Eye (tissue), 1 donor: ENCODE measurements at regions not wholly inside any gene's neighbourhood (a gene's known extent, or its start where the extent isn't known, plus 50 kb on each side); places are given as distances from the start of the nearest gene placed in this dataset.
"Not testable (repeated sequence)": the region's sequence is repeated elsewhere in the genome, so short reads cannot be mapped to it uniquely, and the experiment has no call there.

ENCODE experiments used
- DNase-seq: peaks from one replicate; pipeline ENCODE4 v3.0.0-alpha.2; 2015

DNA sequence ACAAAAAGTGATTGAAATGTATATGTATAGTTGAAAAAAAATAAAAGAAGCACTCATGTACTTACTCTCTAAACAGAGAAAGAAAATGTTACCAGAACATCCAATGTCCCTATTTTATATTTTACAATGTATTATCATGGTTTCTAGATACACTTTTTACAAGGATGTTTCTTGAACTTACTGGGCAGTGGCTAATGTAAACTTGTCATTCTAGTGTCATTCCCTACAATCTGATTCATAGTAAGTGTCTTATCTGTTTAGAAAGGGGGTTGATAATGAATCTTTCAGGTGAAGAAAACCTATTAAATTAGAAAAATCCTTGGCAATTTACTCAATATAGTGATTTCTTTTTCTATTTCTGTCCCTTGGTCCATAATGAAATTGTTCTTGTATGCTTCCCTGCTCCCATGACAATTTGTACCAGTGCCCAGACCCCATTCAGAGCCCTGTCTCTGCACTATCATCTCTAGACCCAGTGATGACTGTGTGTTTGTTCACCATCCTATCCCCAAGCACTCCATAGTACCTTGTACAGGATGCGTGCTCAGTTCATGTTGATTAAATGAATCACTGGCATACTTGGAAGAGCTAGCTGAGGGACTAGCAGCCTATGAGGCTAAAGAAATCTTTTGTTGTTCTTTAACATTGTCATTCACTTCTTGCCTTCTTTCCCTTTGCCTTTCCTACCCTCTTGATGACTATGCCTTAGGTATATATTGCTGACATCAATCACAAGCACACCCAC, 101.2 kb downstream of the HMHB1 start:
- no peak for DNase-seq

DNA sequence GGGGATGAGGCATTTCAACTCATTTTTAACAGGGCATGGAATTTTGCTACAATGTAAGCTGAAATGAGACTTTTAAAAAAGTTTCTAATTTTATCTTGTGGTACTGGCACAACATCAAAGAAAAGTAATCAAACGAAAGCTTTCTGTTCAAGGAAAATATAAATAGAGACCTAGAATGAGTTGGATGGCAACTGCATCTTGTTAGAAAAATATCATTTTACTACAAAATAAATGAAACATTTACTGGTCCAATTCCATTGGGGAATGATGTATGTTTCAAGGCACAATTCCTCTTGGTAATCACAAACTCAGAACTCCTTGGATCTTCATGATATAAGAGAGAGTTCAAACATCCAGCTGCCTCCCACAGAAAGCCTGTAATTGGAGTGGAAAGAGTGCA, 102.8 kb downstream of the HMHB1 start:
- DNase-seq, result no peak

DNA sequence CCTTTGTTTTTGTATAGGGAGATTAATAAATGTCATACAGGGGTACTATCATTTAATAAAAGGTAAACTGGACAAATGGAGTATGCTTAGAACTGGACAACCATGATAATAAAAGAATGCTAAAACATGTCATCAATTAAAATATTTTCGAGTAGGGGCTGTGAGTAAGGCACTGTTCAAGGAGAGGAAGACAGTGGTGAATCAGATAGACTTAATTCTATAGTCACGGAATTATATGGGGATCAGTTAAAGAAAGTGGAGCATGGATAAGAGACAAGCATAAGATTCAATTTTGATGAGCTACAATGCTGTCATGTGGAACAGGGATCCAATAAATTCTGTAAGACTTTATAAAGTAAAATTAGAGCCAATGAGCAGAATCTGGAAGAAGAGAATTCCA, 104.5 kb downstream of the HMHB1 start:
- DNase-seq, result no peak

- DNase-seq, result no peak
Observed at GRCh38 chr5:143918961-143919360, 107.0 kb downstream of the HMHB1 start.

GRCh38 chr5:143920772-143921171, 108.8 kb downstream of the HMHB1 start:
- DNase-seq, result no peak

DNA sequence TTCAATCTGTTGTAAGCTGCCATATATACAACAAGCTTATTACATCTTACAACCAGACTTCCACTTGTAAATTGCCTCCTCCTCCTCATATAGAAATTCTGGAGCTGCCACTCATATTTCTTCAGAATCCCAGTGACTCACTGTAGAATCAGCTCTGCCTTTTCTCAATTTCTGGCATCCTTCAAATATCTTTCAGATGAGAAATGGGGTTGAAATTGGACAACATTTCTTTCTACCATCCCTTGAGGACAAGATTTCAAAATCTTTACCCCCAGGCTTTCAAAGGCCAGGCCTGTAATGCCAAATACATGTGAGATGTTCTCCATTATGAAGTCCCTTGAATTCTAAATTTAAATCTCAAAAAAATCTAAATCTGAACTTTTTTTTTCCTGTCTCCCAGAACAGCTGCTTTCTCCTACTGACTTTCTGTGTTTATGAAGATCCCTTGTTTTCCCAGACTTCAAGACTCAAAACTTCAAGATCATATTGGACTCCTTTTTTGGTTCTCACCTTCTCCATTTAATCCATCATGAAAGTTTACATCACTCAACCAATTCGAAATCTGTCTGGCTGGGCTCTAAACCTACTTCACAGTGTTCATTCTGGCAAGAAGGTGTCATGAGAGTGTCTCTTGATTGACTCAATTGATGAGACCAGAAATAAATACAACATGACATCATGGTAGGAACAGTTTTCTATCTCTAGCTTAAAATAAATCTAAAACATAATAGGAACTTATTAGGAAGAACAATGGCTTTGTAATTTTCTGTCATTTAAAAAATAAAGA, 109.8 kb downstream of the HMHB1 start:
- DNase-seq, result no peak

DNA sequence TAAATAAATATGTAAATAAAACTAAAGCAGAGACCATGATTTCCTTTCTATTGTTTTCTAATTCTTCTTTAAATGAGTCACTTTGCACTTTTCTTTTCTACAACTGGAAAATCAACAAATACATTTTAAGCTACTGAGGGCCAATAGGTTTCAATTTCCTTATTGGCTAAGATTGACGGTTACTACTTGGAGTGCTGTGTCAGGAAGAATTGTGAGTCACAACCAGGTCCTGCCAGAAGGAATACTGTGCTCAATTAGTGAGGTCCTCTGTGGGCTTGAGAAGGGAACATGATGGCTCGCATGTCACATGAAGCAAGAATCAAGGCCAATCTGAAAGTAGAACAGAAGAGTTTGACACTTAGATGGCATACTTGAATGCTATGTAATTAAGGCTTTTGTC, 110.8 kb downstream of the HMHB1 start:
- no peak for DNase-seq

GRCh38 chr5:143923634-143924266, 111.8 kb downstream of the HMHB1 start:
- DNase-seq, result no peak

- no peak for DNase-seq
Observed at GRCh38 chr5:143924311-143924978, 112.5 kb downstream of the HMHB1 start.

DNA sequence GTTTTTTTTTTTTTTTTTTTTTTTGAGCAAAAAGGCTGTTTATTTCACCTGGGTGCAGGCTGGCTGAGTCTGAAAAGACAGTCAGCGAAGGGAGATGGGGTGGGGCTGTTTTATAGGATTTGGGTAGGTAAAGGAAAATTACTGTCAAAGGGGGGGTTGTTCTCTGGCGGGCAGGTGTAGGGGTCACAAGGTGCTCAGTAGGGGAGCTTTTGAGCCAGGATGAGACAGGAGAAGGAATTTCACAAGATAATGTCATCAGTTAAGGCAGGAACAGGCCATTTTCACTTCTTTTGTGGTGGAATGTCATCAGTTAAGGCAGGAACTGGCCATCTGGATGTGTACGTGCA, 113.0 kb downstream of the HMHB1 start:
- DNase-seq, result not testable (repeated sequence)

DNA sequence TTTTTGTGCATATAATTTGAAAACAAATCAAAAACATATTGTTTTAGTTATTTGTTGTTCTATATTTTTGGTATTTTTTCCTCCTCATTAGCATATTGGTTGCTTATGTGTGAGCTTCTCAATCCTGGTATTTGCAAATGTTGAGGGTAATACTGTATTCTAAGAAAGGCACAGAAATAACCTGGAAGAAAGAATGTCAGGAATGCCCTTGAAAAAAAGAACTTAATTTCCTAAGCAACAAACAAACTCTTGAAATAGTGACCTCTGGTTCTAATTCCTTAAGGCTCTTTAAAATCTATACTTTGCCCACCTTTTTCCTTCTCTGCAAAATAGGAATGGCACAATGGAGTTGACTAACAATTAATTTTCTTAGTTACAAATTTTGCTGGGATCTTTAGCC, 117.5 kb downstream of the HMHB1 start:
- no peak for DNase-seq

DNA sequence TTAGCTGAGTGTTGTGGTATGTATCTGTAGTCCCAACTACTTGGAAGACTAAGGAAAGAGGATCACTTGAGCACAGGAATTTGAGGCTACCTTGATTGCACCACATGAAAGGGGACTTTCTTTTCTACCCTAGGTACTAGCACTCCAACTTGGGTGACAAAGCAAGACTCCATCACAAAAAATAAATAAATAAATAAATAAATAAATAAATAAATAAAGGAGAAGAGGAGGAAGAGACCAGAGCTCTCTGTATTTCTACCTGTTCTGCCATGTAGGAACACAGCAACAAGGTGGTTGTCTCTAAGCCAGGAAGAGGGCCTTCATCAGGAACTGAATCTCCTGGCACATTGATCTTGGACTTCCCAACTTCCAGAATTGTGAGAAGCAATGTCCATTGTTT, 118.6 kb downstream of the HMHB1 start:
- DNase-seq, result no peak

DNA sequence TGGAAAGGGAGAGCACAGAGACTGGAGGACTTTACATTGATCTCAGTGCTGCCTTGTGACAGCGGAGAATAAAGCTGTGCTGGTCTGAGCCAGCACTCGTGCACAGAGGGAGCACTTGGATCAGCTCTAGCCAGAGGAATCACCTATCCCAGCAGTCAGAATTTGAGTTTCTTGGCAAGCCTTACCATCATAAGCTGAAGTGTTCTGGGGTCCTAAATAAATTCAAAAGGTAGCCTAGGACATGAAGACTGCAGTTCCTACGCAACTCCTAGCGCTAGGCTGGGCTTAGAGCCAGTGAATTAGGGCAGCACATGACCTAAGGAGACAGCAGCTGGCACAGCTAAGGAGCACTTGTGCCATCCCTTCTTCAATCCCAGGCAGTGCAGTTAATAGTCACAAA, 119.5 kb downstream of the HMHB1 start:
- DNase-seq, result no peak

GRCh38 chr5:143931986-143932385, 120.0 kb downstream of the HMHB1 start:
- no peak for DNase-seq

GRCh38 chr5:143932584-143932983, 120.6 kb downstream of the HMHB1 start:
- DNase-seq, result no peak

GRCh38 chr5:143933451-143933850, 121.5 kb downstream of the HMHB1 start:
- DNase-seq, result no peak

GRCh38 chr5:143934821-143935220, 122.9 kb downstream of the HMHB1 start:
- no peak for DNase-seq

- DNase-seq, result no peak
Observed at GRCh38 chr5:143938230-143938629, 126.3 kb downstream of the HMHB1 start.

DNA sequence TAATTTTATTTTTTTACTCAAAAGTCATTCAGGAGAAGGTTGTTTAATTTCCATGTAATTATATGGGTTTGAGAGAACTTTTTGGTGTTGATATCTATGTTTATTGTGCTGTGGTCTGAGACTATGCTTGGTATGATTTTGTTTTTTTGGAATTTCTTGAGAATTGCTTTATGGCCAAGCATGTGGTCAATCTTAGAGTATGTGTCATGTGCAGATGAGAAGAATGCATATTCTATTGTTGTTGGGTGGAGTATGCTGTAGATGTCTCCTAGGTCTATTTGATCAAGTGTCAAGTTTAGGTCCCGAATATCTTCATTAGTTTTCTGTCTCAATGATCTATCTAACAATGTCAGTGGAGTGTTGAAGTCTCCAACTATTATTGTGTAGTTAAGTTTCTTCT, 134.9 kb downstream of the HMHB1 start:
- no peak for DNase-seq

DNA sequence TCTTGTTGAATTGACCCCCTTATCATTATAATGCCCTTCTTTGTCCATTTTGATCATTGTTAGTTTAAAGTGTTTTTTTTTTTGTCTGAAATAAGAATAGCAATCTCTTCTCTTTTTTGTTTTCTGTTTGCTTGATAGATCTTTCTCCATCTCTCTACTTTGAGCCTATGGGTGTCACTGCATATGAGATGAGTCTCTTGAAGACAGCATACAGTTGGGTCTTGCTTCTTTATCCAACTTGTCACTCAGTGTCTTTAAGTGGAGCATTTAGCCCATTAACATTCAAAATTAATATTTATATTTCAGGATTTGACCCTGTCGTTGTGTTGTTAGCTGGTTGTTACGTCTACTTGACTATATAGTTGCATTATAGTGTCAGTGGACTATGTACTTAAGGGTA, 135.4 kb downstream of the HMHB1 start:
- DNase-seq, result no peak

GRCh38 chr5:143952809-143953208, 140.8 kb downstream of the HMHB1 start:
- no peak for DNase-seq

DNA sequence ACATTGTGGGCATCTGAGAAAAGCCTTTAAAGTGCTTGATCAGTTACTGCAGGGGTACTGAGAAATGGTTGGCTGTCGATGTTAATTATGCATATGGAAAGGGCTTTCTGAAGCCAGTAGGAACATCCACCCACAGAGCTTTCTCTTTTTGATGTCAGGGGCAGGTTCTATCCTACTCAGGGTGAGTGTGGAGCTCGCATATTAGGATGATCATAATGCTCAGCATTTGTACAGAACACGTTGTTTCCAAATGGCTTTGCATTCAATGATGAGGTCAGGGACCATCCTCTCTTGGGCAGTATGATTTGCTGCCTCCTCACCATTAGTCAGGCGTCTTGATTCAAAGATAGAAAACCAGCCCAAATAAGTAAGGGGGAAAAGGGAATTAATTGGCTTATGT, 141.9 kb downstream of the HMHB1 start:
- DNase-seq, result no peak

GRCh38 chr5:143955141-143955540, 143.2 kb downstream of the HMHB1 start:
- DNase-seq, result peak; percentile 9

DNA sequence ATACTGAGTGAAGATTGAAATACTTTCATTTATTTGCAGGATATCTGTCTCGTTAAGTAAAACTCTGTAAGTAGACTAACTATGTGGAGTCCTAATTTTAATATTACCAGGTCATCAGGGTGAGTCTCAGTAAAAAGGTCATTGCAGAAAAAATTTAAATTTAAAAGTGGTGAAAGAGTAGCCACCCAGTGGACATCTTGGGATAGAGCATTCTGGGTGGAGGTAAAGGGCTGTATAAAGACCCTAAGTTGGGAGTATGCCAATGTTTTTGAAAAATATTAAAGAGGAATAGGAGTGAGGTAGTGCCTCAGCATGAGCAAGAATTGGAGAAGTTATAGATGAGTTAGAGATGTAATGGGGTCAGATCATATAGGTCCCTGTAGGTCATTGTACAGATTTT, 145.5 kb downstream of the HMHB1 start:
- no peak for DNase-seq
